HCT116 (cell line): ENCODE measurements at regions not wholly inside any gene's neighbourhood (a gene's known extent, or its start where the extent isn't known, plus 50 kb on each side); places are given as distances from the start of the nearest gene placed in this dataset.

ENCODE experiments used
- ATAC-seq: fragments of 200-7000 bp; cut with Tn5 transposase; 2 replicates; pipeline ENCODE4 v1.9.1; 2020; ENCODE audit warnings: mild to moderate bottlenecking, moderate library complexity
- BruUV-seq: library from RNA; stranded (reverse); fragments of 400-500 nt; replicated peaks from 2 replicates; lab custom pipeline; 2021; lab: Mats Ljungman, UMichigan
- CTCF ChIA-PET: fragments of 300-600 bp; sonication (Branson Sonifier 250); formaldehyde crosslinking; loops from one replicate; lab custom pipeline; 2021; ENCODE audit warnings: antibody characterized with exemption; lab: Charles Lee
- POLR2A ChIA-PET: fragments of 300-600, 350-600 bp; sonication (Branson Sonifier 250); formaldehyde crosslinking; loops from one replicate; lab custom pipeline; 2021; ENCODE audit warnings: antibody characterized with exemption; lab: Charles Lee
- RAD21 ChIA-PET, 2 experiments: fragments of 300-600 bp; sonication (Branson Sonifier 250); formaldehyde crosslinking; loops; one replicate each; lab custom pipeline; 2023; ENCODE audit warnings: low total read pairs in 2 of 2; ENCODE audit not compliant: uncharacterized antibody in 2 of 2, unreplicated experiment in 2 of 2, low non-redundant PET in 1 of 2; lab: Charles Lee
- DNase-seq: peaks from one replicate; pipeline ENCODE4 v3.0.0-alpha.2; 2010; ENCODE audit warnings: low read depth, low spot score
- H2AFZ ChIP-seq: fragments of 200-600 bp; shearing (Covaris generic), sonication (generic); 2 replicates; pipeline ENCODE4 v1.6.1; 2017; ENCODE audit warnings: low read depth, mixed run types, mixed read lengths, antibody characterized with exemption, low read length; ENCODE audit not compliant: poor library complexity, severe bottlenecking
- H3K27ac ChIP-seq: 2 replicates; pipeline ENCODE4 v1.5.1; 2012; ENCODE audit warnings: low read depth, low read length
- H3K27me3 ChIP-seq: fragments of 200-600 bp; sonication (generic); 2 replicates; pipeline ENCODE4 v1.6.1; 2016; ENCODE audit warnings: mixed run types, low read length, mixed read lengths; ENCODE audit not compliant: insufficient read depth
- H3K36me3 ChIP-seq, 2 experiments: fragments of 200-500 bp in 1 of 2; fragments of 200-600 bp in 1 of 2; sonication (Bioruptor generic) in 1 of 2; sonication (generic) in 1 of 2; 2 replicates each; pipeline versions ENCODE4 v1.5.1 to v1.6.1; 2014 to 2016; ENCODE audit warnings: low read length in 2 of 2, inconsistent platforms in 1 of 2, mixed read lengths in 1 of 2, mixed run types in 1 of 2; ENCODE audit not compliant: insufficient read depth in 2 of 2, control insufficient read depth in 1 of 2
- H3K4me1 ChIP-seq, 2 experiments: fragments of 200-600 bp in 1 of 2; sonication (generic) in 1 of 2; 2 replicates each; pipeline versions ENCODE4 v1.5.1 to v1.6.1; 2012 to 2017; ENCODE audit warnings: low read length in 2 of 2, inconsistent platforms in 1 of 2, mild to moderate bottlenecking in 1 of 2, mixed read lengths in 1 of 2, mixed run types in 1 of 2, moderate library complexity in 1 of 2; ENCODE audit not compliant: insufficient read depth in 2 of 2, control insufficient read depth in 1 of 2
- H3K4me2 ChIP-seq: fragments of 200-600 bp; sonication (generic); 2 replicates; pipeline ENCODE4 v1.6.1; 2017; ENCODE audit warnings: mixed run types, low read length, mixed read lengths
- H3K4me3 ChIP-seq, 2 experiments: fragments of 200-600 bp in 1 of 2; sonication (generic) in 1 of 2; replicated peaks in 1 of 2; 2 replicates each; pipeline ENCODE4 v1.5.1; 2011 to 2016; ENCODE audit warnings: low read length in 2 of 2, control low read depth in 1 of 2, low read depth in 1 of 2, mild to moderate bottlenecking in 1 of 2, mixed read lengths in 1 of 2, mixed run types in 1 of 2
- H3K79me2 ChIP-seq: fragments of 200-600 bp; sonication (generic); 2 replicates; pipeline ENCODE4 v1.6.1; 2017; ENCODE audit warnings: mild to moderate bottlenecking, mixed run types, low read length, moderate library complexity, mixed read lengths; ENCODE audit not compliant: insufficient read depth
- H3K9ac ChIP-seq: fragments of 200-600 bp; sonication (generic); 2 replicates; pipeline ENCODE4 v1.6.1; 2016; ENCODE audit warnings: low read length, mixed read lengths
- H3K9me2 ChIP-seq: fragments of 200-600 bp; sonication (generic), shearing (Covaris generic); 2 replicates; pipeline ENCODE4 v1.6.1; 2017; ENCODE audit warnings: mixed run types, mild to moderate bottlenecking, moderate library complexity; ENCODE audit not compliant: insufficient read depth
- H3K9me3 ChIP-seq, 2 experiments: fragments of 200-500 bp in 1 of 2; fragments of 200-600 bp in 1 of 2; sonication (Bioruptor generic) in 1 of 2; sonication (generic) in 1 of 2; 2 replicates each; pipeline ENCODE4 v1.6.1; 2014 to 2017; ENCODE audit warnings: low read length in 2 of 2, mixed read lengths in 2 of 2, inconsistent platforms in 1 of 2, low read depth in 1 of 2, mild to moderate bottlenecking in 1 of 2, mixed run types in 1 of 2, moderate library complexity in 1 of 2; ENCODE audit not compliant: control insufficient read depth in 1 of 2, insufficient read depth in 1 of 2
- H4K20me1 ChIP-seq: fragments of 200-600 bp; sonication (generic), shearing (Covaris generic); 2 replicates; pipeline ENCODE4 v1.6.1; 2017; ENCODE audit warnings: mixed run types, mild to moderate bottlenecking, moderate library complexity; ENCODE audit not compliant: insufficient read depth
- CEBPB ChIP-seq: IDR thresholded peaks from 2 replicates; pipeline ENCODE4 v1.6.1; 2012; ENCODE audit warnings: low read depth
- EGR1 ChIP-seq: IDR thresholded peaks from 2 replicates; pipeline ENCODE4 v1.6.1; 2012; ENCODE audit warnings: low read depth
- ELF1 ChIP-seq: IDR thresholded peaks from 2 replicates; pipeline ENCODE4 v1.6.1; 2012; ENCODE audit warnings: low read depth, borderline replicate concordance
- FOSL1 ChIP-seq: IDR thresholded peaks from 2 replicates; pipeline ENCODE4 v1.6.1; 2012; ENCODE audit warnings: low read depth
- MAX ChIP-seq: IDR thresholded peaks from 2 replicates; pipeline ENCODE4 v1.6.1; 2012
- POLR2A ChIP-seq: IDR thresholded peaks from 2 replicates; pipeline ENCODE4 v1.7.0; 2011; ENCODE audit warnings: borderline replicate concordance; ENCODE audit not compliant: insufficient read depth, insufficient read length; ENCODE audit errors: extremely low read depth
- POLR2AphosphoS5 ChIP-seq: IDR thresholded peaks from 2 replicates; pipeline ENCODE4 v1.6.1; 2011; ENCODE audit warnings: mild to moderate bottlenecking, low read depth, low read length, moderate library complexity
- SP1 ChIP-seq: IDR thresholded peaks from 2 replicates; pipeline ENCODE4 v1.6.1; 2012; ENCODE audit warnings: low read depth
- SRF ChIP-seq: IDR thresholded peaks from 2 replicates; pipeline ENCODE4 v1.6.1; 2012; ENCODE audit warnings: low read depth
- TCF7L2 ChIP-seq: IDR thresholded peaks from 2 replicates; pipeline ENCODE4 v1.7.0; 2011; ENCODE audit warnings: borderline replicate concordance, inconsistent platforms; ENCODE audit not compliant: insufficient read depth, insufficient read length; ENCODE audit errors: extremely low read depth
- YY1 ChIP-seq: IDR thresholded peaks from 2 replicates; pipeline ENCODE4 v1.6.1; 2011; ENCODE audit warnings: low read length, low read depth, moderate library complexity, mild to moderate bottlenecking; ENCODE audit not compliant: insufficient replicate concordance; ENCODE audit errors: extremely low read depth
- ZBTB33 ChIP-seq: IDR thresholded peaks from 2 replicates; pipeline ENCODE4 v1.6.1; 2011; ENCODE audit warnings: mild to moderate bottlenecking, low read length, moderate library complexity; ENCODE audit not compliant: insufficient replicate concordance; ENCODE audit errors: extremely low read depth
- intact Hi-C: fragments of 100-400 bp; cut with micrococcal nuclease; formaldehyde crosslinking; loops from 2 replicates; pipeline ENCODE4 v1.10.0; 2022
- TF ChIP-seq, protein P1 (sequence below), 3 experiments: fragments of 200-600 bp in 1 of 3; sonication (generic) in 1 of 3; IDR thresholded peaks in 2 of 3; conservative IDR thresholded peaks in 1 of 3; 2 replicates each; pipeline ENCODE4 v1.5.1; 2012 to 2017; ENCODE audit warnings: low read depth in 2 of 3, low read length in 2 of 3, antibody characterized with exemption in 1 of 3, borderline replicate concordance in 1 of 3, control low read depth in 1 of 3, mild to moderate bottlenecking in 1 of 3, mixed read lengths in 1 of 3, mixed run types in 1 of 3, moderate library complexity in 1 of 3; ENCODE audit not compliant: insufficient read depth in 1 of 3

GRCh38 chr12:95365912-95366311 is 108.0 kb upstream of the METAP2 start:
- TF ChIP-seq SRF (no peak), MAX (no peak), POLR2A (no peak), CEBPB (no peak), TCF7L2 (no peak)

DNA sequence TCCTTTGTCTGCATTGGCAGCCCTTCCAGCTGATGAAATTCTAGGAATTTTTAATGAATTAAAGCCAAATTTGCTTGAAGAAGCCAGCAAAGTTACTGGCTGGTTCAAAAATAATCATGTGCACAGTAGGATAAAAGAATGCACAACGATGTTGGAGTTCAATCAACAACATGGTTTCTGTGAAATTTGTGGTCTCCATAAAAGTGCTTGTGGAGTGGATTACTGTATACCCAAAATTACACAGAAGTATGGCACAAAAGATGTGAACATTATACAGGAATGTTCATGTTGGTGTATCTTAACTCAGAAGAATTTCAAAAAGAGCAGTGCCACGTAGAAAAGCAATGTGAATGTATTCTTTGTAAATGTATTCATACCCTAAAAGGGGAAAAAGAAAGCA is 105.0 kb upstream of the METAP2 start:
- RAD21 ChIA-PET: no interaction called here
- H3K9ac ChIP-seq: no peak overlapping the region
- POLR2A ChIA-PET: interaction anchor here (1.0 kb wide), 1 partner anchor 9 kb away, joined by 3 read pairs; no protein-coding TSS in a partner anchor
- intact Hi-C loops: no loop called here
- H3K4me3 ChIP-seq: no peak overlapping the region
- no peaks in the 10 kb centered on the region for H3K4me1 ChIP-seq
- no peaks in the 10 kb centered on the region for H3K27me3 ChIP-seq
- no peaks in the 10 kb centered on the region for H4K20me1 ChIP-seq
- BruUV-seq: no TSS peak
- H3K9me2 ChIP-seq: no peaks in the 10 kb centered on the region
- no peaks in the 10 kb centered on the region for H3K9me3 ChIP-seq
- no peaks in the 10 kb centered on the region for H3K36me3 ChIP-seq
- H3K4me2 ChIP-seq: no peak overlapping the region
- no peak overlapping the region for H3K27ac ChIP-seq
- DNase-seq (no peak), ATAC-seq (no peak)
- no peaks in the 10 kb centered on the region for H3K79me2 ChIP-seq
- H2AFZ ChIP-seq: no peak overlapping the region
- CTCF ChIA-PET: no interaction called here
- TF ChIP-seq YY1: no peak
- TF ChIP-seq TCF7L2: no peak
- TF ChIP-seq, protein P1, sequence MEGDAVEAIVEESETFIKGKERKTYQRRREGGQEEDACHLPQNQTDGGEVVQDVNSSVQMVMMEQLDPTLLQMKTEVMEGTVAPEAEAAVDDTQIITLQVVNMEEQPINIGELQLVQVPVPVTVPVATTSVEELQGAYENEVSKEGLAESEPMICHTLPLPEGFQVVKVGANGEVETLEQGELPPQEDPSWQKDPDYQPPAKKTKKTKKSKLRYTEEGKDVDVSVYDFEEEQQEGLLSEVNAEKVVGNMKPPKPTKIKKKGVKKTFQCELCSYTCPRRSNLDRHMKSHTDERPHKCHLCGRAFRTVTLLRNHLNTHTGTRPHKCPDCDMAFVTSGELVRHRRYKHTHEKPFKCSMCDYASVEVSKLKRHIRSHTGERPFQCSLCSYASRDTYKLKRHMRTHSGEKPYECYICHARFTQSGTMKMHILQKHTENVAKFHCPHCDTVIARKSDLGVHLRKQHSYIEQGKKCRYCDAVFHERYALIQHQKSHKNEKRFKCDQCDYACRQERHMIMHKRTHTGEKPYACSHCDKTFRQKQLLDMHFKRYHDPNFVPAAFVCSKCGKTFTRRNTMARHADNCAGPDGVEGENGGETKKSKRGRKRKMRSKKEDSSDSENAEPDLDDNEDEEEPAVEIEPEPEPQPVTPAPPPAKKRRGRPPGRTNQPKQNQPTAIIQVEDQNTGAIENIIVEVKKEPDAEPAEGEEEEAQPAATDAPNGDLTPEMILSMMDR (IDR thresholded peaks at IDR 0.05 in 2 of 3, conservative IDR thresholded peaks at IDR 0.05 in 1 of 3; ENCODE audit: borderline replicate concordance in 1 of 3, insufficient read depth in 1 of 3, low read depth in 2 of 3, low read length in 2 of 3): no peak
- no peak for TF ChIP-seq POLR2AphosphoS5
- TF ChIP-seq EGR1: no peak
- TF ChIP-seq ZBTB33: no peak
- no peak for TF ChIP-seq FOSL1
- TF ChIP-seq ELF1: no peak
- no peak for TF ChIP-seq SP1
- no peak for TF ChIP-seq CEBPB

More at GRCh38 chr12:95365912-95366311, 108.0 kb upstream of the METAP2 start:
- Histone ChIP-seq H2AFZ (no peak overlapping the region), H3K4me2 (no peak overlapping the region), H3K4me1 (no peaks in the 10 kb centered on the region), H3K27ac (no peak overlapping the region), H3K9me3 (no peaks in the 10 kb centered on the region), H3K79me2 (no peaks in the 10 kb centered on the region), H3K36me3 (no peaks in the 10 kb centered on the region), H4K20me1 (no peaks in the 10 kb centered on the region), H3K9ac (no peak overlapping the region), H3K4me3 (no peak overlapping the region), H3K9me2 (no peaks in the 10 kb centered on the region), H3K27me3 (no peaks in the 10 kb centered on the region)
- RAD21 ChIA-PET: no interaction called here
- no TSS peak for BruUV-seq
- POLR2A ChIA-PET: no interaction called here
- CTCF ChIA-PET: no interaction called here
- ATAC-seq (no peak), DNase-seq (no peak)
- intact Hi-C loops: no loop called here
